GM18870 (cell line): ENCODE measurements at regions not wholly inside any gene's neighbourhood (a gene's known extent, or its start where the extent isn't known, plus 50 kb on each side); places are given as distances from the start of the nearest gene placed in this dataset.

ENCODE experiments used
- ATAC-seq: cut with Tn5 transposase; IDR thresholded peaks from one replicate; pipeline ENCODE4 v1.9.1; 2021; ENCODE audit warnings: moderate library complexity; ENCODE audit not compliant: unreplicated experiment

DNA sequence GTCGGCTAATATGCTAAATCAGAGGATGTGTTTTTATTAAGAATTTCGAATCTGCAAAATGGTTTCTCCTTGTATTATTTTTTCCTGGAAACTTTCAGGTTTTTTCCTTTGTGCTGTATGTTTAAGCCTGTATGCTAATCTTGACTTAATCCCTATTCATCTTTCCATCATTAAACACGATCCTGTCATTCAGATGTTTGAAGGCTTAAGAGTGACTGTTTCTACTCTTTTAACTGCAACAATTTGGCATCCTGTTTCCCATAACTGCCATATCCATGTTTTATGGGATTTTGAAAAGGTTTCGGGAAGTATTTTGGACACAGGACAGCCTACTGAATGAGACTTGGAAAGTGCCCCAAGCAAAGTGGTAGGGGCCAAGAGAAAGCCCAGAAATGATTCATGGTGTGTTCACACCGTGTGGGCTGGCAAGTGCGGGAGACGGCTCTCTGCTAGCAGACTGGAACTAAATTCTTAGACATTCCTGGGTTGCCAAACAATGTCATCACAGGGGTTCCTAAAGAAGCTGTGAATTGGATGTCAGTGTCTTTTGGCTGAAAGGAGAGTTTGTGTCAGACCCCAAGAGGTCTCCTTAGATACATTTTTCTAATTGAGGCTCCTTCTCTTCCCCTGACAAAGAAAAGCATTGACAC, 125.4 kb upstream of the ADAMTS16 start:
- ATAC-seq, result no peak

DNA sequence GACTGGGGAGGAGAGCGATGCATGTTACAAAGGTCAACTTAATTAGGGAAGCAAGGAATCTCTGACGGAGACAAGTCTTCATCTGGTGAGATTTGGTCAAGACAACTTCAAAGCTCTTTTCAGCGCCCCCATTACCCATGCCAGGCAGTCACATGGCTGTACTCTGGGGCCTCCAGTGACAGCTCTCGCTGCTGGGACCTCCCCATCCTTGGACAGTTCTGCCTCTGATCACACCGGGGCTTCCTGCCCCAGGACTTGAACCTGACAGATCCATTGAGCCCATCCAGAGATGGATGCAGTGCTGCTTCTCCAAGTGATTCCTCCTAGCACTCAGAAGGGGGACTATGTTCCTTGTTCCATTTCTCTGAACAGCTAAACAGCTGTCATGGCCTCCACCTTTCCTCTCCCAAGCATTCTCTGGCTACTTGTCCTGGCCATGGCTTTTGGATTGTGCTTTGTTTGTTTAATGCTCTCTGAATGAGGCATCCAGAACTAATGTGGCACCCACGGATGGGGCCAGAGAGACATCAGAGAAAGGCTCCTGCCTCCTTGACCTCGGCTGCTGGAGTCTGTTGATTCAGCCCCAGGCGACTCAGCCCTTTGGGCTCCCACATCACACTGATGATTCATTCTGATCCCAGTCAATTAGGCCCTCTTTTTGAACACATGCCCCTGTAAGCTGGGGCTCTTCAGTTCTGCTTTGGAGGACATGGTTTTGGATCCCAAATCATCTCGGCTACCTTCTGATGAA, 122.1 kb upstream of the ADAMTS16 start:
- ATAC-seq, result peak; percentile 44

DNA sequence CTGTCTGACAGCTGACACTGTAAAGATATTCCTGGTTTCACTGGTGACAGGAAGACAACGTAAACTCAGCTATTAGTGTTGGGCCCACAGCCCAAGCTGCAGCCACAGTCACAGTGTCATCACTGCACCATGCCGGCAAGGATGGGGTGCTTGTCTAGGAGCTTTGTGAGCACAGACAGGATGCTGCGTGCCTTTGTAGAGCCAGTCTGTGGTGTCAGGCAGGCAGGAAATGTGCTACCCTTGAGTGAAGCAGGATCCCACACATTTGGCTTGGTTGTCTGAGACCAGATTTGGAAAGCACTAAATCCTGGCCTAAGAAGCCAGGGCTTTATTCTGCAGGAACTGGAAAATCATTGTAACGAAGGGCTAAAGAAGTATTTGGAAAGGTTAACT, 121.6 kb upstream of the ADAMTS16 start:
- ATAC-seq, result no peak

DNA sequence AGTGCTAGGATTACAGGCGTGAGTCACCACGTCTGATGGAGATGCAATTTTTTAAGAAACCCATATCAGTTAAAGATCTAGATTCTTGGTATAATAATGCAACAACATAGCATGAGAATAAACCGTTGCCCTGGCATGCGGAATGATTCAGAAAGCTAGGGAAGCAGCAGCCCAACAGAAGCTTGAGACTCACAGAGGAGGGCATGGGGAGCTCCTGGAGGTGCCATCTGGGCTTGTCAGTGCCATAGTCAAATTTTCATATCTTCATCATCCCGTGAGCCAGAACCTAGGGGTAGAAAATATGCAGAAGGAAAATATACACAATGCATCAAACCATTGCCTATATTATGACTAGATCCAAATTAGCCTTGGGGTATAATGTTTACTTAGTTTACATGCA, 118.7 kb upstream of the ADAMTS16 start:
- no peak for ATAC-seq

DNA sequence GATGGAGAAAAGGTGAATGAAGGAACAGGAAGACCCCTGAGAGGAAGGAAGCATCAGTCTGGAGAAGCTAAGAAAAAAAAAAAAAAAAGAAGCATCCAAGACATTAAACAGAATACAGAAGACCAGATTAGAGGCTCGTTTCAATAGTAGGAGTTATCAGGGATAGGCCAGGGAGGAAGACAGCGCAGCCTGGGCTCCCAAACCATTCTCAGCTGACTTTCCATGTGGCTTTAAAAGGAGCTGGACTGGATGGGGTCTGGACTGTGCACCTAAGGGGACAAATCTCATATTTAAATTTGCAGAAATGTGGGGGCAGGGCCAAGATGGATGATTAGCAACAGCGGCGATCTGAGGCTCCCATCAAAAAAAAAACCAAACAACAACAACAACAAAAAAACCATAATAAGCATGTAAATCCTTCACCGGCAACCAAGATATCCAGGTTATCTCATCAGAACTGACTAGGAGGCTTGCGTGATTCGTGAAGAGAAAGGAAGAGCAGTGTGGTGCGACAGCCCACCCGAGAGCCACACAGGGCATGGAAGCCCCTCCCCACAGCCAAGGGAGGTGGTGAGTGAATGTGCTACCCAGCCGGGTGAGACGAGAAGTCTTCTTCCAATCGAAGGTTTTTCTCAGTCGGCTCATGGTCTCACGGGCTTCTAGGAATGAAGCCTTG, 114.9 kb upstream of the ADAMTS16 start:
- no peak for ATAC-seq

DNA sequence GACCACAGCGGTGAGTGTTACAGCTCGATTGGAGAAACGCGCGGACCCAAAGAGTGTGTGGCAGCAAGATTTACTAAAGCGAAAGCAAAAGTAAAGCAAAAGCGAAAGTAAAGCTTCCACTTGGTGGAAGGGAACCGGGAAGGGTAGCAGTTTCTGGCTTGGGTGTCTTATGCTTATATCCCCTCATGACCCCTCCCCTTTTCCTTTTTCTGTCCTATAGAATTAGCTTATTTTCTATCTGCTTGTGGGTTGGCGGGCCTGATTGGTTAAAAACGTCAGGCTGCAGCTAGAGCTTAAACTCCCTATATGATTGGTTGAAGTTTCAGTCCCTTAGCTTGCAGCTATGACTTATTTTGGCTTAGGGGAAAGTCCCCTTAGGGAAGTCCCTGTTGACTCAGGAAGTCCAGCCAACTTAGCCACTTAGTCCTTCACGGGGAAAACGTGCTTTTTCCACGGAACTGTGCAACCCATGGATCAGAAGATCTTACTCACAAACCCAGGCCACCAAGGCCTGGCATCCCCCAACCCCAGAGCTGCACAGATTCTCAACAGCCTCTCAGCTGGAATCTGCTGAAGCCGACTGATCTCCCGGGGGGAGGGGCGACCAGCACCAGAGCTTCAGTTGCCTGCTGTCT, 114.2 kb upstream of the ADAMTS16 start:
- no peak for ATAC-seq

DNA sequence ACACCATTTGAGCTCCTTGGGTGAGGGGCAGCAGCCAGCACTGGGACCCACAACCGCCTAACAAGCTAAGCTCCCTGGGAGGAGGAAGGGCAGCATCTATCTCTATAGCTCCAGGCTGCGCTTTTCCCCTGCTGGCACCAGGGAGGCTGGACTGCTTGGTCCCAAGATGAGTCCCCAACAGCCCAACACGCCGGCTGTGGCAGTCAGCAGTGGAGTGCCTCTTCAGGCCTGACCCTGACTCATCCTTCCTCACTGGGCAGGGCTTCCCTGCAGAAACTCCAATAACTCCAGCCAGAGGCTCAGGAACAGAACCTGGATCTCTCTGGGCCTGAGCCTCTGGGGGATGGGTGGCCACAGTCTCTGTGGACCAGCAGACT, 113.7 kb upstream of the ADAMTS16 start:
- ATAC-seq, result no peak

DNA sequence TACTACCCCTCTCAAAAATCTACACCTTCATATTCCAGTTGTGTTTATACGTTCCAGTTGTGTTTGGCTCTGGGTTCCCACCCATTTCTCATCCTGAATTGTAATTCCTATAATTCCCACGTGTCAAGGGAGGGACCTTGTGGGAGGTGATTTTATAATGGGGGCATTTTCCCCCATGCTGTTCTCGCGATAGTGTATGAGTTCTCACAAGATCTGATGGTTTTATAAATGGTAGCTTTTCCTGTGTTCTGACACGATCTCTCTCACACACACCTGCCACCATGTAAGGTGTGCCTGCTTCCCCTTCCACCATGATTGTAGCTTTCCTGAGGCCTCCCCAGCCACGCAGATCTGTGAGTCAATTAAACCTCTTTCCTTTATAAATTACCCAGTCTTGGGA, 108.5 kb upstream of the ADAMTS16 start:
- no peak for ATAC-seq

DNA sequence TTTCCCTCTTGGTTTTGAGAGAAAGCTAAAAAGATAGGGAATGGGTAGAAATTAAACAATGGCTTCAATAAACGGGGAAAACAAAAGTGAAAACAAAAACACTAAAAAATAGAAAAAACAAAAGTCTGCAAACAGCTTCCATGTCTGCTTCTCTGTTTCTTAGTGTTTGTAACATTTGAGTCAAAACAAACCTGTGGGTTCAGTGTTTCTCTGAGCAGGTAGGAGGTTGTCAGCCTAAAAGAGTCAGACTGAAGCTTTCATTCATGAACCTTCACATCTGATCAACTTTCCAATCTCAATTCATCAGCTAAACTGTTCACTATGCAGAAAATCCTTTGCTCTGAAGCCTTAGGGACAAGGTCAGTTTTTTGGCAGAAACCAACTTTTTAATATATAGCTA, 102.5 kb upstream of the ADAMTS16 start:
- peak; percentile 67 for ATAC-seq

DNA sequence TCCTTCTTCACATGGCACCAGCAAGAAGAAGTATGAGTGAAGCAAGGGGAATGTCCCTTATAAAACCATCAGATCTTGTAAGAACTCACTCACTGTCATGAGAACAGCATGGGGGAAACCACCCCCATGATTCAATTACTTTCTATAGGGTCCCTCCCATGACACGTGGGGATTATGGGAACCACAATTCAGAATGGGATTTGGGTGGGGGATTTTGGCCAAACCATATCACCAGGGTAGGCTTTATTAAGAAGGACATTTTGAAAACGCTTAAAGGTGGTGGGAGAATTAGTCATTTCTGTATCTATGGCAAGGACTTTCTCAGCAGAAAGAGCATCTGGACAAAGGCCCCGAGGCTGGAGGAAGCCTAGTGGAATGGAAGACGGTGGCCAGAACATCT, 100.2 kb upstream of the ADAMTS16 start:
- ATAC-seq, result peak; percentile 42

DNA sequence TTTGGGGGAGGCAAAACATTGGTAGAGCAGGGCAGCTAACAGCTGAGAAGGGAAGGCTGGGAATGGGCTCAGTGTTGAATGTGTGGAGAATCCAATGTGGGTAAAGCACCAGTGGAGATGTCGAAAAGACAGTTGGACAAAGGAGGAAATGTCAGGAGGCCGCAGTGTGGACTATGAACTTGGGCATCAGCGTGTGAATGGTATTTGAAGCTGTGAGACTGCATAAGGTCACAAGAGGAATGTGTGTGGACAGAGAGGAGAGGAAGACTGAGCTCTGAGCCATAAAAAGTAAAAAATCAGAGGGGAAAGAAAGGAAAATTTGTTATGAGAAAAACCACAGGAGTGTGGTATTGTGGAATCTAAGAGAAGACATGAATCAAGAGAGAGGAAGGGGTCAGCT, 99.4 kb upstream of the ADAMTS16 start:
- ATAC-seq, result no peak

DNA sequence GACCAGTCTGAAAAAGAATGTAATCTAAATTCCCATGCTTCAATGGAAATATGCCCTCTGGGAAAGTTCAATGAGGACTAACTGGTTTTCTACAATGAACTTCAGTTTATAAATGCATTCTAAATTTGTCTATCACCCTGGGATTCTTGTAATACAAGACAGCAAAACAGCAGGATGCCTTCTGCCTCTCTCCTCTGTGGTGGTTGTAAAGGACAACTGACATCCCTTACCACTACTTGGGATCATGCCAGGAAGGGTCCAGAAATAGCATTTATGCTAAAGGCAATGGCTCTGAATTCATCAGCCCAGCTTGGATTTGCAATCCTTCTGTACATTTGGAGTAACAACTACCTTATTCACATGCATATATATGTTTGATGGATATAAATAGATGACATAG, 97.3 kb upstream of the ADAMTS16 start:
- no peak for ATAC-seq

DNA sequence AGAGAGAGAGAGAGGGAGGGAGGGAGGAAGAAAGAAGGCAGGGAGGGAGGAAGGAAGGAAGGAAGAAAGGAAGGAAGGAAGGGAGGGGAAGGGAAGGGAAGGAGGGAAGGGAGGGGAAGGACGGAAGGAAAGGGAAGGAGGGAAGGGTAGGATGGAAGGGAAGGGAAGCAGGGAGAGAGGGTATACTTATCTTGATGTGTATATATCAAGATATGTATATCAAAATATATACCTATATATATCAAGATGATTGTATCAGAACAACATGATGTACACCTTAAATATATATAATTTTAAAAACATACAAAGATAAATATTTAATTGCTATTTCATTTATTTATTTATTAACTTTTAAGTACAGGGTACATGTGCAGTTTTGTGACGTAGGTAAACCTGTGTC, 96.8 kb upstream of the ADAMTS16 start:
- no peak for ATAC-seq

DNA sequence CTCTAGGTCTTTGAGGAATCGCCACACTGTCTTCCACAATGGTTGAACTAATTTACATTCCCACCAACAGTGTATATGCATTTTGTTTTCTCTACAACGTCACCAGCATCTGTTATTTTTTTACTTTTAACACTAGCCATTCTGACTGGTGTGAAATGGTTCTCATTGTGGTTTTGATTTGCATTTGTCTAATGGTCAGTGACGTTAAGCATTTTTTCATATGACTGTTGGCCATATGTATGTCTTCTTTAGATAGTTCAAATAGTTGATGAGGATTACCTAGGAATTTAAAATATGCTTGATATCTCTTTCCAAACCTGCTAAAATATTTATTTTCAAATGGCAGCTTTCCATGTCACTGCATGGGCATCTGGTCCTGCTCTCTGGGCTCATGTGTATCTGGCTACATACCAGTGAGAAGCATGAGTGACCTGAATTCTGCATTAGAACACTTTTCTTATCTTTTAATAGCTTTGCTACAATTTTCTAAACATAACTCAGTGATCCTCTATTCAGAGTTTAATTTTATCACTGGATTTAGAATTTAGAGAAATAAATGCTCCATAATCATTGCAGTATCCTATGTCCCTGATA, 95.8 kb upstream of the ADAMTS16 start:
- no peak for ATAC-seq

DNA sequence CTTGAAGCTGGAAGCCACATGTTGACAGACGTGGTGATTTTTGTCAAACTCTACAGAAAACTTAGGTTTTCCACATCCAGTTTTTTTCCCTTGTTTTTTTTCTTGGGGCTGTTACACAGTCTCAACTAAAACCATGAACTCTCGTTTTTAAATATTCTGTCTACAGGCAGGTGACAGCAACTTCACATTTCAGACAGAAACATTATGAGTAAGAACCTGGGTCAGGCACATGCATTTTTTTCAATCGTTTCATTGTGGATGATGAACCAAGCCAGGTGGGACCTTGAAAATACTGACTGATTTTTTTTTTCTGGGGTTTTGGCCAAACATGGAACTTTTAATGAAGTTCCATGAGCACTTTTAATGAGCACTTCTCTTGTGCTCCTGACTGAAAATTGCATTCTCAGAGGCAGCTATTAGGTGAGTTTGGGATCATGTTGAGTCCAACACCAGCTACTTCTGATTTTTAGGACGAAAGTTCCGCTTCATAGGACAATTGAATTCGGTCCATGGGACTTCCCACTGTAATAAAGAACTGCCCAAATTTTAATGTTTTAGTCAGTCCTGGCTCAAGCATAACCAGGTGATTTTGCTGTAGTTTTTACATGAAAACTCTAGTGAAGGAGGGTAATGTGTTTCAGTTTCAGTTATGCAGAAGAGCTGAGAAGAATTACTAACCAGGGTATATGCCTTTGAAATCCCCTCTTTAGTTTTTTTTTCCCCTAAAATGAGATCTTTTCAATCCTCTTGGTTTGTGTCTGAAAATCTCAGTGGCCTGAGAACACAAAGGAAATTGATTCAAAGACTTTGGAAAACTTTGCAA, 93.2 kb upstream of the ADAMTS16 start:
- peak; percentile 91 for ATAC-seq

DNA sequence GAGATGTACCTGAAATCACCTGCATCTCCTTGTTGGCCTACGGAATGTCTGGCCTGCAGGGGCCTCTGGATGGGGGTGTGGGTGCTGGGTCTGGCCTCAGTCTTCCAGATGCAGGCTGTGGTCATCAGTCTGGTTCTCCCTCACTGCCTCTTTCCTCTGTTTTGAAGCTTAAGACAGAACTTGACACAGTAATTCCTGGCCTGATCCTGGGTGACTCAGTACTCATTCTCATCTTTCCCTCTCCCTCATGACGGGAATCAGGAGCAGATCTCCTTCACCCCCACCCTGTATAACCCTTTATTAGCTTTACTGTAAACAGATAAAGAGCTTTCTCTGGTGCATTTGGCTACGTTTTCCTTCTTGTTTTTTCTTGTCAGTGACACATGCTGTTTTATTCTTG, 89.3 kb upstream of the ADAMTS16 start:
- no peak for ATAC-seq

DNA sequence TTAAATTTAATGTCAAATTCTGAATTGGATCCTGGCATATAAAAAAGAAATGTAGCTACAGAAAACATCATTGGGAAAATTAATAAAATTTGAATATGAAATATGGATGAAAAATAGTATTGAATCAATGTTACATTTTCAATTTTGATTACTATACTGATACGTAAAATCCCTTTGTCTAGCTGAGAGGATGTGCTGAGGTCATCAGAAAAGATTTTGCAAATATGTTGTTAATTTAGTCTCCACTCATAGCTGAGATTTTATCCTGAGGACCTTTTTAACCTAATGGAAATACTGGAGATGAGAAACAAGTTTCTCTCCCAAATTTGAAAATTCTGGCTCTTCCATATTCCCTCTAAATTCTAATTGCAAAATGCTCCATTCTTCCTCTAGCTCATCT, 84.4 kb upstream of the ADAMTS16 start:
- ATAC-seq, result no peak

DNA sequence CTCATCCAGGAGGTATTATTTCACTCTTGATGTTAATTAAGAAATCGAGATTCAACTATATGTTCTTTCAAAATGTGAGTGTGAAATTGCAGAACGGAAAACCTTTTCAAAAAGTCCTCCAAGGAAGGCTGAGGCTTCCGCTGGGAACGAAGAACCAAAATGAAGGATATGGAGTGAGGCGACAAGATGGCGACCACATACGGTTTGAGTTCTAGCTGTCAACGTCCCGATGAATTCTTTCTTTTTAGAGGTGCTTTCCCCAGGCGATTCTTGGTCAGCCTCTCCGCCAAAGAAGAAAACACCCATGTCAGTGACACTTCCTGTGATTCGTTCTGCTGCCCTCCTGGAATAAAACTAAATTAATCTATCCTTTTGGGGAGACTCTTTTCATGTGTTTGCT, 78.3 kb upstream of the ADAMTS16 start:
- ATAC-seq, result no peak

DNA sequence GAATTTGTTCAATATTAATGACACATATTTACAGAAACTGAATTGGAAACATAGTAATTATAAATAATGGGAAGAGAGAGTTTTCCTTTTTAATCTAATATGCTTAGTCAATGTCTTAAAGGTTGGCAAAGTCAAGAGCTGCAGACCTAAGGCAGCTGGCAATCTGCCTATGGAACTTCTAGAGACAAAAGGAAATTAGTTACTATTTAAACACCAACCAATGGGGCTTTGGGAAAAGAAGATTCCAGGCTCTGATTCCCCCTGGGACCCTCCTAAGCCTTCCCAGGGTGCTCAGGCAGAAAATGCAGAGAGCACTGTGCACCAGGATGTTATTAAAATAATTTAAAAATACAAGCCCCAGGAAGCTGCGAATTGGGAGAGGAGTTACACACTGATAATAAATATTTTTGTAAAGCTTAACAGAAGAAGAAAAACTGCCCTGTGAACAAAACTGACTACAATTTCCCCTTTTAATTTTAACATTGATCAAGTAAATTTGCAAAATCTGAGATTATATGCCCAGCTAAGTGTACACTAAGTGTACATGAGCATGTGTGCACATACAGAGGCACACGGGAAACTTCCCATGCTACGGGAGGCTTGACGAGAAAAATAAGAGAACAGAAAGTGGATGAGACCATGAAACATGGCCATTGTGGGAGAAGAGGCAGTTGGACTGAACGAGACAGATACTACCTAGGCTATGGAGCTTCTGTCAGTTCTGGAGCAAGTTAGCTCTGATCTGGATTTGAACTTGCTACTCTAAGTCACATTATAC, 77.4 kb upstream of the ADAMTS16 start:
- no peak for ATAC-seq

DNA sequence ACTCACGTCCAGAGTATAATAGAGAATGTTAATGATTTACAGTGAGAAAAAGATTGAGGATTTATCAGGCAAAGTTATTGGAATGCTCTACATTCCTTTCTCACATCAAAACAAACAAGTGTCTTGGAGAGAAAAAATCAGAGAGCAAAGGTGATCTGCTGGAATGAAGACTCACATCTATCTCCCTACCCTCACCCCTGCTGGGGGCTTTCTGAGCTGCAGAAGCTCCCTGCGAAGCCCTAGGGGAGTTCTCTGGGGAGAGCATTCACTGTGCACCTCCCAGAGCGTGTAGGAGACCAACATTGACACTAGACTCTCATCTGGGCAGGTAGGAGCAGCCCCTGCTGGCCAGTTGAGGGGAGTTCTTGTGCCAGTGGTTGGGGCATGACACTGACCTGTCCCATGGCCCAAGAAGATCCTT, 76.6 kb upstream of the ADAMTS16 start:
- ATAC-seq, result peak; percentile 56
